Stomach (tissue), 8 donors: ENCODE measurements at regions not wholly inside any gene's neighbourhood (a gene's known extent, or its start where the extent isn't known, plus 50 kb on each side); places are given as distances from the start of the nearest gene placed in this dataset.

Source experiments
- DNase-seq, 2 donors: peaks; one replicate each; pipeline versions ENCODE4 v3.0.0 to v3.0.0-alpha.2; 2013 to 2019
- H3K27ac ChIP-seq, 5 donors: fragments of 200-600 bp in 4 of 5; sonication (generic) in 4 of 5; one replicate each; pipeline ENCODE4 v1.5.1; 2013 to 2019; ENCODE audit warnings: mild to moderate bottlenecking in 1 of 5, moderate library complexity in 1 of 5
- H3K27me3 ChIP-seq, 3 donors: fragments of 200-600 bp; sonication (generic); one replicate each; pipeline ENCODE4 v1.5.1; 2017 to 2019; ENCODE audit warnings: mixed run types in 1 of 3
- H3K36me3 ChIP-seq, 4 donors: fragments of 200-600 bp; sonication (generic); 1 replicate in 3 of 4; 2 replicates in 1 of 4; pipeline ENCODE4 v1.5.1; 2016 to 2019
- H3K4me1 ChIP-seq, 4 donors: fragments of 200-600 bp; sonication (generic); one replicate each; pipeline ENCODE4 v1.5.1; 2016 to 2019
- H3K4me3 ChIP-seq, 4 donors: fragments of 200-600 bp; sonication (generic) in 3 of 4; one replicate each; pipeline ENCODE4 v1.5.1; 2016 to 2019; ENCODE audit warnings: mild to moderate bottlenecking in 1 of 4
- H3K9me3 ChIP-seq, 4 donors: fragments of 200-600 bp; sonication (generic); one replicate each; pipeline ENCODE4 v1.5.1; 2016 to 2019
- EP300 ChIP-seq: sonication (generic); formaldehyde crosslinking; IDR thresholded peaks from one replicate; pipeline ENCODE4 v1.6.1; 2017; ENCODE audit warnings: antibody characterized with exemption
- POLR2A ChIP-seq, 4 donors: fragments of 450-650 bp; IDR thresholded peaks; one replicate each; pipeline ENCODE4 v1.6.1; 2016; ENCODE audit warnings: antibody characterized with exemption in 4 of 4, control low read depth in 2 of 4, mild to moderate bottlenecking in 1 of 4, moderate library complexity in 1 of 4
- POLR2AphosphoS5 ChIP-seq, 3 donors: sonication (generic); formaldehyde crosslinking; IDR thresholded peaks; one replicate each; pipeline ENCODE4 v1.6.1; 2016; ENCODE audit warnings: antibody characterized with exemption in 3 of 3
- WGBS, 5 donors: extraction: QIAGEN DNeasy Blood & Tissue Kit in 3 of 5; methylation state at CpG; one replicate each; pipeline versions ENCODE4 v1.1.5 to v1.1.7; 2013 to 2018; 5-methylcytosine and 5-hydroxymethylcytosine counted together
- intact Hi-C: fragments of 100-400 bp; cut with DNase I; formaldehyde crosslinking; loops from one replicate; pipeline ENCODE4 v1.15.1; 2023; ENCODE audit warnings: low total_unique reads
- TF ChIP-seq, protein P1 (sequence below), 7 experiments: fragments of 450-650 bp in 4 of 7; fragments of 200-600 bp in 3 of 7; sonication (generic) in 3 of 7; IDR thresholded peaks; one replicate each; pipeline ENCODE4 v1.5.1; 2016 to 2019; ENCODE audit warnings: antibody characterized with exemption in 7 of 7, control low read depth in 2 of 7, mild to moderate bottlenecking in 1 of 7
- donor health status: healthy with polysubstance abuse.
- donor health status: Bipolar disorder and iron deficiency.
- donor health status: healthy.

DNA sequence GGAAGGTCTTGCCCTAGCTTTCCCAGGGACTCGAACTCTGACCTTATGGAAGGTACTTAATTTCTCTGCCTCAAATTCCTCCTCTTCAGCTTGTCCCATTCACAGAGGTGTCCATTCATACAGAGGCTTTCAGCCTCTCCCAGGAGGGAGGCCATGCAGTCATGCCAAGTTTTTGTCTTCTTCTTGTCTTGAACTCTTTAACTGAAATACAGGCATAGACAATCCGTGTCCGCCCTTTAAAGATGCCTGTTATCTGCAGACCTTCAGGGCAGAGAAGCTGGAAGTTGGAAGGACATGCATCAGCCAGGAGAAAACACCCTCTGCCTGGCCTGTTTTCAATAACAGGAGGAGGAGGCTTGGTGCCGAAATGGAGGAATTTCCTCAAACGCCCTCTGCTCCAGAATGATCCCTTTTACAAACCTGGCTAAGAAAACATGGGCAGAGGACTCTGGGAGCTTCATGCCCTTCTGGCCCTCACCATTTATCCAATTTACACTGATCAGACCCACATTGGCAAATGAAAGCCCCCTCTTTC lies 308.3 kb downstream of the MYCN start:
- no peaks in the 10 kb centered on the region for H3K36me3 ChIP-seq
- H3K4me1 ChIP-seq, result no peaks in the 10 kb centered on the region
- H3K27me3 ChIP-seq, result peaks cover 0 to 11% (median 0%) of the 10 kb centered on the region in 3 donors
- TF ChIP-seq EP300 (no peak), POLR2AphosphoS5 (IDR thresholded peaks at IDR 0.05) (no peak), POLR2A (IDR thresholded peaks at IDR 0.05) (no peak)
- TF ChIP-seq, protein P1, sequence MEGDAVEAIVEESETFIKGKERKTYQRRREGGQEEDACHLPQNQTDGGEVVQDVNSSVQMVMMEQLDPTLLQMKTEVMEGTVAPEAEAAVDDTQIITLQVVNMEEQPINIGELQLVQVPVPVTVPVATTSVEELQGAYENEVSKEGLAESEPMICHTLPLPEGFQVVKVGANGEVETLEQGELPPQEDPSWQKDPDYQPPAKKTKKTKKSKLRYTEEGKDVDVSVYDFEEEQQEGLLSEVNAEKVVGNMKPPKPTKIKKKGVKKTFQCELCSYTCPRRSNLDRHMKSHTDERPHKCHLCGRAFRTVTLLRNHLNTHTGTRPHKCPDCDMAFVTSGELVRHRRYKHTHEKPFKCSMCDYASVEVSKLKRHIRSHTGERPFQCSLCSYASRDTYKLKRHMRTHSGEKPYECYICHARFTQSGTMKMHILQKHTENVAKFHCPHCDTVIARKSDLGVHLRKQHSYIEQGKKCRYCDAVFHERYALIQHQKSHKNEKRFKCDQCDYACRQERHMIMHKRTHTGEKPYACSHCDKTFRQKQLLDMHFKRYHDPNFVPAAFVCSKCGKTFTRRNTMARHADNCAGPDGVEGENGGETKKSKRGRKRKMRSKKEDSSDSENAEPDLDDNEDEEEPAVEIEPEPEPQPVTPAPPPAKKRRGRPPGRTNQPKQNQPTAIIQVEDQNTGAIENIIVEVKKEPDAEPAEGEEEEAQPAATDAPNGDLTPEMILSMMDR (IDR thresholded peaks at IDR 0.05), result no peak
- intact Hi-C loops, result no loop called here
- no peak for DNase-seq
- H3K27ac ChIP-seq, result no peak overlapping the region
- H3K4me3 ChIP-seq, result no peak overlapping the region
- 79 to 91% (median 86%) methylated on average over 5 of the region's 5 CpGs for WGBS, 5 donors
- no peaks in the 10 kb centered on the region for H3K9me3 ChIP-seq

DNA sequence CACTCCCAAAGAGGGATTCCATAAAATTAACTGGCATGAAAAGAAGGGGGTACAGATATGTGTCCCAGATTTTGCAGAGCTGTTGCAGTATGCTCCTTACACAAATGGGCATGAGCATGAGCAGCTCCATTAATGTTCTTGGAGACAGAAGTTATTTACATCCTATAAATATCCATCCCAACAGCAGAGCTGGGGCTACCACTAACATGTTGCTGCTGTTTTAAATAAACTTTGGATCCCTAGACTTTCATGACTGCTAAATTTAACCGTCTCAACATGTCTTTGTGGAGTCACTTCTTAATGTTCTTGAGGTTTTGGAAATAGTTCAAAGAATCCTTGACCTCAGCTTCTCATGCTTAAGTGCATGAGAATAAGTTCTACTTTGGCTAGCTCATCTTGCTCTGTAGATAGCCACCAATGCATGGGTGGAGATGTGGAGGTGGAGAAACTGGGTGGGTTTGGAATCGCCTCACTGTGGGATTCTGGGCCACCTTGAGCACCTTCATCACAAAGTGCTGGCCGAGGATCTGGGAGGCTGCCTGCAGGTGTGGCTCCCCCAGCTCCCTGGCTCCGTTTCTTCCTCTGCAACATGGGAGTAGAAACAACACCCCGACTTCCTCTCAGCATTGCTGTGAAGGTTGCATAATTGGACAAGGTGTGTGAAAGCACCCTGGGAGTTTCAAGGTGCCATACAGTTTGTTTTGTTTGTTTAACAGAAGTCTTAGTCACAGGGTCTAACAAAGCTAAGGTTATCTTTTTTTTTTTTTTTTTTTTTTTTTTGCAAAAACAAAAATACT lies 307.2 kb downstream of the MYCN start:
- WGBS, 5 donors, result 44 to 60% (median 50%) methylated on average over 5 of the region's 5 CpGs
- Histone ChIP-seq H3K36me3 (no peaks in the 10 kb centered on the region), H3K9me3 (no peaks in the 10 kb centered on the region), H3K27me3 (peaks cover 0 to 11% (median 0%) of the 10 kb centered on the region in 3 donors), H3K27ac (peak overlapping the region in 1 of 5 donors; percentile 24), H3K4me3 (no peak overlapping the region), H3K4me1 (no peaks in the 10 kb centered on the region)
- TF ChIP-seq, protein P1 (IDR thresholded peaks at IDR 0.05), result no peak
- TF ChIP-seq POLR2AphosphoS5 (IDR thresholded peaks at IDR 0.05) (no peak), POLR2A (IDR thresholded peaks at IDR 0.05) (no peak), EP300 (no peak)
- peak in 1 of 2 donors; percentile 64 for DNase-seq
- intact Hi-C loops, result no loop called here

GRCh38 chr2:16246911-16247310 lies 306.6 kb downstream of the MYCN start:
- no peak for DNase-seq
- TF ChIP-seq POLR2A (IDR thresholded peaks at IDR 0.05) (no peak), EP300 (no peak), POLR2AphosphoS5 (IDR thresholded peaks at IDR 0.05) (no peak)
- TF ChIP-seq, protein P1 (IDR thresholded peaks at IDR 0.05), result no peak
- Histone ChIP-seq H3K36me3 (no peaks in the 10 kb centered on the region), H3K27ac (no peak overlapping the region), H3K4me3 (no peak overlapping the region), H3K9me3 (no peaks in the 10 kb centered on the region), H3K27me3 (peaks cover 0 to 11% (median 0%) of the 10 kb centered on the region in 3 donors), H3K4me1 (no peaks in the 10 kb centered on the region)
- intact Hi-C loops, result no loop called here
- WGBS, 5 donors, result 87 to 91% (median 91%) methylated on average over 7 of the region's 7 CpGs

- 87 to 94% (median 93%) methylated on average over 2 of the region's 2 CpGs for WGBS, 5 donors
- H3K36me3 ChIP-seq, result no peaks in the 10 kb centered on the region
Observed at GRCh38 chr2:16246281-16246850, 306.0 kb downstream of the MYCN start.

More at GRCh38 chr2:16246281-16246850, 306.0 kb downstream of the MYCN start:
- Histone ChIP-seq H3K9me3 (no peaks in the 10 kb centered on the region), H3K27me3 (peaks cover 0 to 11% (median 0%) of the 10 kb centered on the region in 3 donors), H3K4me1 (no peaks in the 10 kb centered on the region), H3K27ac (no peak overlapping the region), H3K4me3 (no peak overlapping the region)
- TF ChIP-seq POLR2AphosphoS5 (IDR thresholded peaks at IDR 0.05), result no peak
- no peak for TF ChIP-seq POLR2A (IDR thresholded peaks at IDR 0.05)
- TF ChIP-seq EP300, result no peak
- TF ChIP-seq, protein P1 (IDR thresholded peaks at IDR 0.05), result no peak
- DNase-seq, result no peak
- intact Hi-C loops, result no loop called here
